NCI-H2227 treated with DMSO at 0.1 percent for 48 hours (cell line): ENCODE measurements at regions not wholly inside any gene's neighbourhood (a gene's known extent, or its start where the extent isn't known, plus 50 kb on each side); places are given as distances from the start of the nearest gene placed in this dataset.
"Not testable (repeated sequence)": the region's sequence is repeated elsewhere in the genome, so short reads cannot be mapped to it uniquely, and the experiment has no call there.

Source experiments
- DNase-seq: peaks from one replicate; lab custom pipeline; 2025; lab: John Stamatoyannopoulos, UW

DNA sequence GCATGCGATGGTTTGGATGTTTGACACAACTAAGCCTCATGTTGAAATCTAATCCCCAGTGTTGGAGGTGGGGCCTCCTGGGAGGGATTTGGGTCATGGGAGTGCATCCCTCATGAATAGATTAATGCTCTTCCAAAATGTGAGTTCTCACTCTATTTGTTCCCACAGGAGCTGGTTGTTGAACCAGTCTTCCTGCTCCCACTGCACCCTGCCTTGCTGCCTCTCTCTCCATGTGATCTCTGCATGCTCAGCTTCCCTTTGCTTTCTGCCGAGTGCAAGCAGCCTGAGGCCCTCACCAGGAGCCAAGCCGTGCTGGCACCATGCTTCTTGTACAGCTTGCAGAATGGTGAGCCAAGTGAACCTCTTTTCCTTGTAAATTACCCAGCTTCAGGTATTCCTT lies 206.8 kb downstream of the VAPA start:
- no peak for DNase-seq

DNA sequence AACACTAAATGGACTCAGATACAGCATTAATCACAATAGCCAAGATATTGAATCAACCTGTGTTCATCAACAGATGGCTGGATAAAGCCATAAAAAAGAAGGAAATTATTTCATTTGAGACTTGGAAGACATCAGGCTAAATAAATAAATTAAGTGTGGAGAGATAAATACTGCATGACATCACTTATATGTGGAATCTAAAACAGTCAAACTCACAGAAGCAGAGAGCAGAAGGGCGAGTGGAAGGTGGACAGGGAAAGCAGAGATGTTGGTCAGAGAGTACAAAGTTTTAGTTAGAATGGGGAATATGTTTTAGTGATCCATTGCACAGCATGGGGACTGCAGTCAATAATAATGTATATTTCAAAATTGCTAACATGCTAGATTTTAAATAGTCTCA lies 207.2 kb downstream of the VAPA start:
- no peak for DNase-seq

DNA sequence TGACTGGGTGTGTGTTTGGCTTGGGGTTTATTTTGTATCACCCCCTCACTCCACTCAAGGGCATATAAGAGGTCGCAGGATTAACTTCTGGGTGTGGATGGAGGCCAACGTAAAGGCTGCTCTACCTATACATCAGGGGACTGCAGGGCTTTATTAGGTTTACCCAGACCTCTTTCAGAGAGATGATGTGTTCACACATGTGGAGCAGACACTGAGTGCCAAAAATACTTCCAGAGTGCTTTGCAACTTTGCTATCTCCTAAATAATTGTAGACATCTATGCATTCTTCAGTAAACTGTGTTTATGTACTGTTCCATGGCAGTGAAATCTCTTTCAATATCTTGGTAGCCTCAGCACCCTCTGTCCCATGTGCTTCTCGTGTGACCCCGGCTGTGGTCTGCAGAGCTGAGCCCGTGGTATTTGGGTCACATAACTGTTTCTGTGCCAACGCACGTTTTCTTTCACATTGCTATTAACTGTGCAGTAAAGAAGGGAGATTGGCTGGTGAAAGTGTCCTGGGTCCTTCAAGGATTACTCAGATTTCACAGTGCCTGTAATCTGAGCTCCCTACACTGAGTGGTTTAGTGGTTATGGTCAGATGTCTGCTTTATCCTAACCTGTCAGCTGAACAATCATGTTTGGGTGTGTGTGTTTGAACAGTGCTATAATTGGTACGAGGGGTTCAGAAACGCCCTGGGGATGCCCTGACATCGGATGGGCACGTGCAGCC lies 208.1 kb downstream of the VAPA start:
- no peak for DNase-seq

DNA sequence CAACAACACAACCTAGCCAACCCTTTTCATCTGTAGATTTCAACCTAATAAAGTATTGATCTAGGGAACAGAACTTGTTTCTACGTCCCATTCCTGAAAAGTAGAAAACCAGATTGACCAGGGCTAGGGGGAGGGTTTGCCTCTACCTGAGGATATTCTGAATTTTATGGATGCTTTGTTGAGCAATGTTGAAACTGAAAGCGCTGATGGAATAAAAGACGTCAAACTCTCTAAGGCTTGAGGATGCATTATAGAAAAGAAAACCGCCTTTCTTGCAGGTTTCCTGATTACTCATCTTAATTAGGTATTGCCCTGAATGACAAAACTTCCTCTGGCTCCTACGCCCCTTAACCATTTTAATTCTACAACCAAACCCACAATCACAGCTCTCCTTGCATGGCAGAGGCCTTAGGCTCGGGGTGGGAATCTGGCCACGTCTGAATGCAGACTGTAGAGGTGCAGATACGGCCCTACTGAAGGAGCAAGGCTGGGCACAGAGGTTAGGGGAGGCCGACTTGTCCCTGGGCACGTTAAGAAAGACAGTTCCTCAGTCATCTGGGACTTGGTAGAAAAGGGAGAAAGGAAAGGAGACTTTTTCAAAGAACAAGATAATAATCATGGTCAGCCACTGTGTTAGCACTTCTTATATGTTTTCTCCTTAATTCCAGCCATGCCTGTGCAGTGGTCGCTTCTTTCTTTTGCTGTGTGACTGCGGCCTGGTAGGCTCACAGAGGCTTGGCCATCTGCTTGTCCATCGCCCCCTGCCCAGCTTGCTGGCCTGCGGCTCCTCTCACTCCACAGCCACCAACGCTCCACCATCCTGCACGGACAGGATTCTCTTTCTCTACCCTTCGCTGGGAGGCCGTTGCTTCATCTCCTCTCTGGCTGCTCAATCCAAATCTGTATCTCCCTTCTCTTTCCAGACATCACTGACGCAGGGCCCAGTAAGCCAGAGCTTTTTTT lies 209.5 kb downstream of the VAPA start:
- no peak for DNase-seq

DNA sequence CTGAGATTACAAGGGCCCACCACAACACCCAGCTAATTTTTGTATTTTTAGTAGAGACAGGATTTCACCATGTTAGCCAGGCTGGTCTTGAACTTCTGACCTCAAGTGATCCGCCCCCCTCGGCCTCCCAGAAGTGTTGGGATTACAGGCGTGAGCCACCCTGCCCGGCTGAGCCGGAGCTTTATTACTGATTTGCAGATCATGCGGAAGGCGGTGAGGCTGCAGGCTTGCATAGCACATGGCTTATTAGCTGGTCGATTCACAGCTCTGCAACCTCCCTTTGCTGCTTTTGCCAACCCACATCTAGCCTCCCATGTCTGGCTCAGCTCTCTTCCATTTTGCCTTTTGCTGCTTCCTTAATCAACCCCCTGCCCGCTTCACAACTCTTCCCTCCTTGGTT lies 210.3 kb downstream of the VAPA start:
- DNase-seq = no peak

DNA sequence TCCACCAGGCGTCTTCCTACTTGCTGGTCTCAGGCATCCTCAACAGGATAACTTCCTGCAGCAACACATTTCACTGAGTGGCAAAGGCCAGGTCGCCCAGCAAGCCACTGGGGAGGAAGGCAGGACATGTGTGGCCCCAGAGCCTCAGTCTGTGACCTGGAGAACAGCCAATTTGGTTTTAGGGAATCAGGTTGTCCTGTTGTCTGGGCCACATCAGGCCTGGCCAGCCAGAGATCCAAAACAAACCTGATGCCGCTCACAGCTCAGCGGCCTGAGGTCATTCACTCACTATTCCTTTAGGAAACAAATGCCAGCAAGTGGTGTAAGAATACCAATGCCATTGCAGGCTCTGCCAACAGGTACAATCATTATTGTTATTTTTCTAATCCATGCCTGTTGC lies 210.7 kb downstream of the VAPA start:
- DNase-seq = no peak

DNA sequence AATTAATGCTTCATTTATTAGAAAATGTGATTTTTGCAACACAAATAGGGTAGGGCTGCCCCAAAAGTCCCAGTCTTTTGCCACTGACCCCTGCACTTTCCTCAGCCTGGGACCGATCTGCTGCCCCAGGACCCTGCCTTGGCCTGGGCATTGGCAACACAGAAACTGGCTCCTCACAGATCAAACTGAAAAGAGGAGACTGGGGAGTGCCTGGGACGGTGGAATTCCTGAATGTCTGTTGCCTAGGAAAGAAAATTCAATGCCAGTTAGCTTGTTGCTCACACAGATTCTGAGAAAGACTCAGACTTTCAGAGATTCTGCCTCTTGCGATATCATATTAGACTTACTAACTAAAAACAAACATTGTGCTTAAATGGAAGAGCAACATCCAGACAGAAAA lies 211.2 kb downstream of the VAPA start:
- DNase-seq = no peak

DNA sequence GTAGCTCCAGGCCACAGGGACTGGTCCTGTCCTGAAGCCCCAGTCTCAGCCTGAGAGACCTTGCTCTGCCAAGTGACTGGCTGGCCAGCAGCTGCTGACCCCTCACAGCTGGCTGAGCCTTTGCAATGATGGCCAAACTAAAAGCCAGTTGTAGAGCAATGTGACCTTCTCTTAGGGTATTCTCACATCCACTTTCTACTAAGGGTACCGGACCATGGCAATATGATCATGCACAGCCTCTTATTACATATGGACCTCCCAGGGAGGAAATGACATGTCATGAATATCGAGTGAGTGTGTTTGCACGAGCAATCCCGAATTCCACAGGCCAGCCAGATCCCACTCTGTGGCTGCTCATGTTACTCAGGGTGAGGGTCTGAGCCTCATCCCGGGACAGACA lies 213.9 kb downstream of the VAPA start:
- DNase-seq = no peak

DNA sequence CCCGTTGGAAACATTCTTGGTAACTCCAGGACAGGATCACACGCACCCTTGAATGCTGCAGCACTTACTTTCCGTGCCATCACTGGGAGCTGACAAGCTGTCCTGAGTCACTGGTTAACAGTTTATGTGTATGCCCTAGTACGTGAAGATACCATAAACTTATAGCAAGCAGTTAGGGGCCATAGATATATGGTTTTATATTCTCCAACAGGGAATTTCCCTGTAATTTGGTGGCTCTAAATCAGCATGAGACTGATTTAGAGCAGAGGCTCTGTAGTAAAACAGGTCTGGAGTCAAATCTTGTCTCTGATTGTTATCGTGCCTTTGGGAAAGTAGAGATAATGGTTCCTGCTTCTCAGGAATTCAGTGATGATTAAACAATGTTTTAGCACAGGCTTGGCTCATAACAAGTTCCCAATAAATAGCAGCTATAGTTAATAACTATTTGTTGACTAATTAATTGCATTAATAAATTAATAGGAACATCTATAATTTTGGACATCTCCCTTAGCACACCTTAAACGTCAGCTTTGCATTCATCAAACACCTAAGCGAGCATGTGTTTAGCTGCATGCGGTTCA lies 215.2 kb downstream of the VAPA start:
- no peak for DNase-seq

DNA sequence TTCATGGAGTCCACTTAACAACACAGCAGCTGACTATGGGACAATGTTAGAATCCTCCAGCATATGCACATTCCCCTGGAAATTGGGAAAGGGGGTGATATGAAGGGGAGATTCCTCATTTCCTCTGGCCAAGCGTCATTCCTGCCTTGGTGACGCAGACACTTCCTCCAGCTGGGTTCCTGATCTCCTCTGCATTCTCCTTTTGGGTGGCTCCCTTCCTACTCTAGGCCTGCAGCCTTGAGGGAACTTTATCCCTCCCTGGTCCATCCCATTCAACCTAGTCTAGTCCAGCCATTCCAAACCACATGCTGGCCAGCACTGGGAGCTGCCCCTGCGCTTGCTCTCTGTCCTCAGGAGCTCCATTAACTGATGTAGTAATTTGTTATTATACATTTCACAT lies 216.8 kb downstream of the VAPA start:
- DNase-seq = no peak

DNA sequence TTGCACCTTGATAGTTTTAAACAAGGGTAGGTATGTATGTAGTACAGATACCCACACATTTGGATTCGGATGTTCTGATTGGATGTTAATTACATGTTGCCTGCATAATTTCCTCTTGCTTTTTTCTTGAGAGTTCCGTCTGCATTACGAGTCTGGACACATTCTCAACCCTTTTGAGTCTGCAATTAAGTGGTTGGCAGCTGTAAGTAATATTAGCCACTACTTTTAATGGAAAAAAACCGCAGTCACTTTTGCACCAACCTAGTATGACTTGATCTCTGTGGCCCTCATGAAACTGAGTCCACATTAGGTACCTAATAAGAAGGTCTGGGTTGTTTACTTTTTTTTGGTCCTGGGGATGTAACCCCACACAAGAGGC lies 217.3 kb downstream of the VAPA start:
- no peak for DNase-seq

DNA sequence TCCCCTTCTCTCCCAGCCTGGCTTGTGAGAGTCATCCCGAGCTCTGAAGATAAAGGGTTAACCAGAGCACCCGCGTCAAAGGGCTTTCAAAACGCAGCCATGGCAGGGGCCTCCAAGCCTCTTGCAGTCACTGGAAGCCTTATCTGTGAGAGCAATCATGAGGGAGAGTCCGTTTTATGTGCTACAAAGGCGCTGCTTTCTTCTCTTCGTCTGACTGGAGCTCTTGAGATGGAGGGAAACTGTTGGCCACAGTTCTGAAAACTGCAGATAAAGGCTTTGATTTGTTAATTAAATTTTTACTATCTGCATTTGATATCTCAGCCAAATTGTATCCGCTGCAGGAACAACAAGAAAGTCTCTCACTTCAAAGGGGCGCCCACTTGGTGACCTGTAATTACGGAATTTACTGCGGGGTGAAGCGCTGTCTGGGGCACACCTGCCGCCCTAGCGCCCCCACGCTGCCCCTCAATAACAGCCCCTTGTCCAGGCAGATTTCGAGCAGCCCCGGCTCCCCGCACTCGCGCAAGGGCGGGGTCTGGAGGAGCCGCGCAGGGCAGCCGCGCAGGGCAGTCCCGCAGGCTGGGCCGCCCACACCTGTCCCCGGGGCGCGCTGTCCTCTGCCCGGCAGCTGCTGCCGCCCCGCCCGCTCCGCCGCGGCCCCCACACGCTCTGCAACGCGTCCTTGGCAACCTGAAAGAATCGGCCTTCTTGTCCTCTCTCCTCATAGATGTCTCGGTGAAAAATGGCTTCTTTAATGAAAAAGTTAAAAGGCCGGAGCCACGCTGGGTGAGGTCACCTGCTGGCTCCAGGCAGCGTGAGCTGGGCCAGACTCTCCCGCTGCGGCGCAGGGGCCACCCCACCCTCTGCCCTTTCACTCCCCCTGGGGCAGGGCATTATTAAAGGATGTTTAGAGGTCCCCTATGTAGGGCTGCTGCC lies 217.9 kb downstream of the VAPA start:
- peak; percentile 54 for DNase-seq

DNA sequence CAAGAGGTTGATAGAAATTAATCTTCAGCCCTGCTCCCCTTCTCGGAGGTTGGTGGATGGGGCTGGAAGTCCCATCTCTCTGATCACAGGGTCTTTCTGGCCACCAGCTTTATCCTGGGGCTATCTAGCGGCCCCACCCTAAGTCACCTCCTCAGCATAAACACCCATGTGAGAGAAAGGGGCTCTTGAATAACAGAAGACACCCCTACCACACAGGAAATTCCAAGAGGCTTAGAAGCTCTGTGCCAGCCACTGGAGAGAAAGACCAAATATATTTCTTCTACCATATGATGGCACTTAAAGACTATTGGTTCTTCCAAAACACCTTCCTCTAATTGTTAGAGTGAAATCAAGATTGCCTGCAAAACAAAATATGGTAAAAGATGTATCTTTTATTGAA lies 219.7 kb downstream of the VAPA start:
- no peak for DNase-seq

DNA sequence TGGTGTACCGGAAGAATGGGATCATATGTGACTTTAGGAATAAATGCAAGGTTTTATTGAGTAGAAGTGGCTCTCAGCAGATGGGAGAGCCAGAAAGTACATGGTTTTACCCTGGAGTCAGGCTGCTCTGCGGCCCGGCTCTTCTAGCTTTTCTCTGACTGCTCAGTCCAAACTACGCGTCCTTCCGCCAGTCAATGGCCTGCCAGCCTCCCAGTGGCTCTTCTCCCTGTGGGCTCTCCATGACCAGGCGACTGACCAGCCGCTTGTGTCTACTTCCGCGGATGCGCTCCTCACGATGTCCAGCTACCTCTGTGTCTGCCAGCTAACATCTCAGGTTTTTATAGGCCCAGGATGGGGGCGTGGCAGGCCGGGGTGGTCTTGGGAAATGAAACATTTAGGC lies 220.4 kb downstream of the VAPA start:
- DNase-seq = no peak

DNA sequence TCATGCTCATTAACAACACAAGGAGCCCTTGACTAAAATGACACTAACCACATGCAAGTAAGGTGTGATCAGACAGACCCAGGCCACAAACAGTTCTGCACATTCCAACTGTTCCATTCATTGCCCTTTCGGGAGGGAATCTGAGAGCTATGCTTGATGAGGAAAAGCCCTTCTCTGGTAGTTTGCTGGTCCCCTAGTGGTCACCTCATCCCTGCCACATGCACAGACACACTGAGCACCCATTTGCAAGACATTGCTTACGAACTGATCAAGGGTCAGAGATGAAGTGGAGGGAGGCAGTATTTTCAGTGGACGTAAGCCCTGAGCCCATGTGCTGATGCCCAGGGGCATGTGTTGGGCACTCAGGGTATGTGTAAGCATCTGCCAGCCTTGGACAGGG lies 220.9 kb downstream of the VAPA start:
- not testable (repeated sequence) for DNase-seq

DNA sequence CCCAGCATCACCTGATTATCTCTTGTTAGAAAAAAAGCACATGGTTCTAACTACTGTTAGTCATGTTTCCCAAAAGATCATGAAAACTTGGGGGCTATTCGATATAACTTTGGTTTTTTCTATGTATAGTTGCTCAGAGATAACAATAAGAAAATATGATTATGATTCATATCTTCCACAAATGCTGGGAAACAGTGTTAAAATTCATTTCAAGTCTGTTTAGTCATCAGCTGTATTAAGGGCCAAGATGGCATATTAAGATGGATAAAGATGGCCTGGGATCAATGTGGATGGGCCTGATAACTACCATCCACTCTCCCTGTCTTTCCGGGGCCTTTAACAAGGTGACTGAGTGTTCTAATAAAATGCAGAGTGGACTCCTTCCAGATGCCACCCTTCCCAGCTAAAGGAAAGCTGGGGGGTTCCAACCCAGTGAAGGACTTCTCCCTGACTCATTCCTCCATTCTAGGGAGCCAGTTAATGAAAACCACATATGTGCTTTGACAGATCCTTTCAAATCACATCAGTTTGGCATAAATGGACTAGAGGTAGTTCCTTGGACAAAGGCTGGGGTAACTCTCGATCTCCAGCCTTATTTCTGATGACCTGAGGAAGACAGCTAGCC lies 221.6 kb downstream of the VAPA start:
- DNase-seq = no peak

DNA sequence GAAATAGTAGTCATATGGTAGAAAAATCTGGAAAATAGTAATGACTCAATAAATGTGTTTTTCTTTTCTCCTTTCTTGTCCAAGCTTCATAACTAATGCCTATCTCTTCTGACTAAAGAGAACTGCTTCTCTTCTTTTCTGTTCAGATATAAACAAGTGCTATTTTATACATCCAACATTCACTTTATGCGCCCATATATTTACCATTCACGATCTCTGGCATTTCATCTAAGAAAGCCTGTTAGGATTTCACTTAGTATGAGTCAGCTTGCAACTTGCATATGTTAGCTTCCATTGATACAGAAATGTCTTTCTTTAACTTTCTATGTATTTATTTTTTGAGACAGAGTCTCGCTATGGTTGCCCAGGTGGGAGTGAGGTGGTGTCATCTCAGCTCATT lies 224.9 kb downstream of the VAPA start:
- DNase-seq = no peak

DNA sequence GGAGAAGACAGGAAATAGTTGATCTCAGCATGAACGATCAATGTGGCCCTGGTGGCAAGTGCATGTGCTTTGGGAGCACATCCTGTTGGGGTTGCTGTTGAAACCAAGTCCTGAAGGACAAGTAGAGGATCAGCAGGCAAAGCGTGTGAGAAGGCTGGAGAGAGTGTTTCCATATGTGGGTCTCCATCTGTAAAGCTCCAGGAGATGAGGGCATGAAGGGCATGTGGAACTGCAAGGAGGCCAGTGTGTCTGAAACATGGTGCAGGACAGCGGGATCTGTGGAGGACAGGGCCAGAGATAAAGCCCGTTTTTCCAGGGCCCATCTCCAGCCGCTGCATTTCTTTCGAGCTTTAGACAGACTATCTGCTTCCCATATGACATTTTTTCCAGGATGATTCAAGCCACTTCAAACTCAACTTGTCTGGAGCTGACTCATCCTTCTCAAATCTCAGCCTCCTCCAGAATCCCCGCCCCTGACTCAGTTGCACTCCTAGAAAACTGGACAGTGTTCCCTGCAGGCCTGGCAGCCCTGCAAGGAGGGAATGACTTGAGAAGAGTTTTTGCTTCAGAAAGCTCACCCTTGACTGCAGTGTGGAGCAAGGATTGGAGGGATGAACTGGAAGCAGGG lies 226.1 kb downstream of the VAPA start:
- no peak for DNase-seq

DNA sequence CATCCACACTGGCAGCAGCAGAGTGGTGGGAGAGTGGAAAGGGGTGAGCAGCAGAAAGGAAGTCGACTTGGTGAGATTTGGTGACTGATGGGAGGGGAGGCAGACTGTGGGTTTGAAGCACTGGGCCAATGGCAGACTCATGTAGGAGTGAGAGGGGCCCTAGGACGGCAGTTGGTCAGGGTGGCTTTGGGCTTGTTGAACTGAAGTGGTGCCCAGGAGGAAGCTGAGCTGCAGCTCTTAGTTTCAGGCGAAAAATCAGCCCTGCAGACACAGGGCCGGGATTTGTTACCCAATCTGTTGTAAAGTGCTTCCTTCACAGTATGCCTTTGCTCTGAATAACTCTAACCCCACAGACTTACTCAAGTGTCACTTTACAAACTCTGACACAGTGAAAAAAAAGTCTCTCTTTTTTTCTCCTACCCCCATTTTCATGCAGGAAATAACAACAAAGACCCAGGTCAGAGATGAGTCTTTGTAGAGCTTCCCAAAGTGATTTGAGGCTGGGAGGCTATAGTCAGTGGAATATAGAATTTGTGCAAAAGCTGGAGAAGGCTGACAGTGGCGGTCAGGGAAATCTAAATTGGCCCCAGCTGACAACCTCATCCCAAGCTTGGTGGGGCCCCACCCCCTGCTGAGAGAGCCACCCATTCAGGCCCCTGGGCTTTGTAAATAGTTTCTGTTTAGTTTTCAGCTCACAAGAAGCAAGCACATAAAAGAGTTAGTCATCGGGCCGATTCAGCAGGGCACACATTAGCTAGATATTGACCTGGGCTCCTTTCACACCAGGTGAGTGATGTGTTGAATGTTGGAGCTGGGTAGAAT lies 226.9 kb downstream of the VAPA start:
- no peak for DNase-seq

DNA sequence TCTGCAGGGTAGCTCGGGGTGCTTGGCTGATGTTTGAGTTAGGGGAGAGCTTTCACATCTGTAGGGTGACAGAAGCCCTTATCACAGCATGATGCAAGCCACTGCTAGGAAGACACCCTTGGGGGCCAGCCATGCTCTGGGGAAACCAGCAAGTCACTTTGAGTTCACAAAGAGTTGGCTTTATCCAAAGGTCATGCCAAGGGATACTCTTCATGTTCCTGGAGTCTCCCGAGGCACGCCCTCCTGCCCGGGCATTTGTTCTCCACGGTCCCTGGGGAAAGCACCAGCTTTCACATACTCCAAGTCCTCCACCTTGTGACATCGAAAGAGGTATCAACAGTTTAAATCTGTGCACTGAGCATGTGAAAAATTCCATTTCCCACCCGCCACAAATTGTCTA lies 227.7 kb downstream of the VAPA start:
- no peak for DNase-seq
